Common myeloid progenitor, CD34-positive (primary cell): ENCODE measurements at regions not wholly inside any gene's neighbourhood (a gene's known extent, or its start where the extent isn't known, plus 50 kb on each side); places are given as distances from the start of the nearest gene placed in this dataset.

Source experiments
- CTCF ChIA-PET: fragments of 350-600 bp; sonication (Branson Sonifier 250); formaldehyde crosslinking; loops from one replicate; lab custom pipeline; 2021; ENCODE audit warnings: antibody characterized with exemption; lab: Charles Lee
- POLR2A ChIA-PET: fragments of 350-600 bp; sonication (Branson Sonifier 250); formaldehyde crosslinking; loops from one replicate; lab custom pipeline; 2021; ENCODE audit warnings: antibody characterized with exemption; lab: Charles Lee
- DNase-seq, 3 donors: peaks; one replicate each; pipeline versions ENCODE4 v3.0.0 to v3.0.0-alpha.2; 2013
- H3K27ac ChIP-seq, 2 experiments: 1 replicate in 1 of 2; 2 replicates in 1 of 2; pipeline ENCODE4 v1.7.0; 2013; ENCODE audit warnings: inconsistent platforms in 2 of 2, low read length in 2 of 2, mild to moderate bottlenecking in 2 of 2, low read depth in 1 of 2, moderate library complexity in 1 of 2; ENCODE audit not compliant: severe bottlenecking in 2 of 2, insufficient read depth in 1 of 2, poor library complexity in 1 of 2
- H3K27me3 ChIP-seq, 5 experiments: replicated peaks in 2 of 5; 1 replicate in 3 of 5; 2 replicates in 2 of 5; pipeline versions ENCODE4 v1.6.1 to v1.7.0; 2013; ENCODE audit warnings: low read length in 4 of 5, mild to moderate bottlenecking in 2 of 5, moderate library complexity in 2 of 5, inconsistent platforms in 1 of 5; ENCODE audit not compliant: insufficient read depth in 5 of 5, control insufficient read depth in 4 of 5
- H3K36me3 ChIP-seq, 4 experiments: 1 replicate in 2 of 4; 2 replicates in 2 of 4; pipeline versions ENCODE4 v1.6.1 to v1.7.0; 2013; ENCODE audit warnings: low read length in 3 of 4, control low read depth in 1 of 4, mild to moderate bottlenecking in 1 of 4; ENCODE audit not compliant: control insufficient read depth in 4 of 4, insufficient read depth in 4 of 4
- H3K4me1 ChIP-seq, 4 experiments: 1 replicate in 3 of 4; 2 replicates in 1 of 4; pipeline versions ENCODE4 v1.6.1 to v1.7.1; 2013; ENCODE audit warnings: low read length in 3 of 4, mild to moderate bottlenecking in 3 of 4, control low read depth in 1 of 4, inconsistent platforms in 1 of 4, moderate library complexity in 1 of 4; ENCODE audit not compliant: control insufficient read depth in 4 of 4, insufficient read depth in 4 of 4; ENCODE audit errors: control extremely low read depth in 1 of 4
- H3K4me3 ChIP-seq, 7 experiments: 1 replicate in 4 of 7; 2 replicates in 3 of 7; pipeline versions ENCODE4 v1.5.1 to v1.7.0; 2013; ENCODE audit warnings: mild to moderate bottlenecking in 7 of 7, low read length in 6 of 7, moderate library complexity in 6 of 7, inconsistent platforms in 2 of 7, low read depth in 2 of 7, control low read depth in 1 of 7; ENCODE audit not compliant: insufficient read depth in 4 of 7, control insufficient read depth in 1 of 7; ENCODE audit errors: extremely low read depth in 1 of 7
- H3K9me3 ChIP-seq, 5 experiments: 1 replicate in 4 of 5; 2 replicates in 1 of 5; pipeline versions ENCODE4 v1.6.1 to v1.7.1; 2013; ENCODE audit warnings: low read length in 4 of 5, mild to moderate bottlenecking in 2 of 5, inconsistent platforms in 1 of 5, low read depth in 1 of 5, moderate library complexity in 1 of 5; ENCODE audit not compliant: control insufficient read depth in 4 of 5, insufficient read depth in 2 of 5; ENCODE audit errors: control extremely low read depth in 1 of 5
- WGBS: methylation state at CpG from one replicate; pipeline ENCODE4 v1.1.5; 2013; ENCODE audit not compliant: insufficient coverage; 5-methylcytosine and 5-hydroxymethylcytosine counted together

DNA sequence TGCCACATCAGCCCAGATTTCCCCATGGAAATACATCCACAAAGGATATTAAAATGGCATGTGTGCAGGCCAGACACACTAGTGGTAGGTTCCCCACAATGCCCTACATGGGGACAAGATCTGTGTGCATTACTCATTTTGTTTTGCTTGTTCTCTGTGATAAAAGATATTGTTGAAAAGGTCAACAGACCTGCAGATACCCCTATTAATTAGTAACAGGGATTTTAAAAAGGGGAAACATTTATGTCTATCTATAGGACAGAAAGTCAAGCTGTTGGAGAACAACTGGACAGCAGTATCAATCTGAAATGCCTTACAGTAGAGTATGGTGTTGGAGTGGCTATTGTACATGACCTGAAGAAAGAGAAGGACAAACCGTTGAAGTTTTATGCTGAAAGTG is 596.0 kb upstream of the GRM7 start:
- Histone ChIP-seq H3K4me1 (no peaks in the 10 kb centered on the region), H3K27me3 (no peaks in the 10 kb centered on the region), H3K27ac (no peak overlapping the region), H3K4me3 (no peak overlapping the region), H3K9me3 (no peaks in the 10 kb centered on the region), H3K36me3 (no peaks in the 10 kb centered on the region)
- POLR2A ChIA-PET, result no interaction called here
- CTCF ChIA-PET, result no interaction called here
- no peak for DNase-seq
- no CpG with 5 or more reads among the region's 1 CpG for WGBS

DNA sequence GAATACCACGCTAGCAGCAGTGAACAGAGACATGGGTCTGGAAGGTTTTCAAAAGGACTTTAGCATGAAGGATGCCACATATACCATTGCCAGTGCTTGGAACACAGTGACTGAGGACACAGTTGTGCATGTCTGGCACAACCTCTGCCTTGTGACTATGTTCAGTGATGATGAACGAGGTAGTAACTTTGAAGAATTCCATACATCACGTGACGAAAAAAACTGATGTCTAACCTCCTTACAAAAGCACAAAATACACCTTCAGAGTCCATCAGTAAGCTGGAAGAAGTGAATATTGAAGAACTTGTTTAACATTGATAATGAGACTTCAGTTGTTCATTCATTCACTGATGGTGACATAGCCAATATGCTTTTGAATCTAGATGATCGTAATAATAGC is 594.8 kb upstream of the GRM7 start:
- ChIA-PET CTCF (no interaction called here), POLR2A (no interaction called here)
- Histone ChIP-seq H3K9me3 (no peaks in the 10 kb centered on the region), H3K27ac (no peak overlapping the region), H3K4me3 (no peak overlapping the region), H3K36me3 (no peaks in the 10 kb centered on the region), H3K27me3 (no peaks in the 10 kb centered on the region), H3K4me1 (no peaks in the 10 kb centered on the region)
- 100% methylated on average over 1 of the region's 5 CpGs for WGBS
- no peak for DNase-seq

DNA sequence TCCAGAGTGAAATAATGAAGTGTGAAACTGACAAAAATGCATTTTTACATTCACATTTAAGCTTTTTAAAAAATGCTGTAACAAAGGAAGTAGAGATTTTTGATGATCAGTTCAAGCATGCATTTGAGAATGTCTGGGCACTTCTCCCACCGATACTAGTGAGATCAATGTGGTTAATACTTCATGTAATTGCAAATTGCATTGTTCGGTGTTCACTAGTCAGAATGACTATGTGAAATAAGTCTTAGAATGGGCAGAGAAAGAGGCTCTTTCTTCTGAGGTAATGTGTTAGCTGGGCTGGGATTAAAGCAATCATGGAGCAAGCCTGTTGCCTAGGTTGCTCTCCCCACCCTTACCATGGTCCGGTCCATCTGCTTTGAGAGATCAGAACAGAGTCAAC is 587.0 kb upstream of the GRM7 start:
- DNase-seq, result no peak
- Histone ChIP-seq H3K9me3 (no peaks in the 10 kb centered on the region), H3K4me3 (no peak overlapping the region), H3K27ac (no peak overlapping the region), H3K36me3 (no peaks in the 10 kb centered on the region), H3K4me1 (no peaks in the 10 kb centered on the region), H3K27me3 (no peaks in the 10 kb centered on the region)
- WGBS, result 83% methylated on average over 3 of the region's 3 CpGs
- ChIA-PET CTCF (interaction anchor here (1.3 kb wide), 1 partner anchor 11 kb away, joined by 3 read pairs; no protein-coding TSS in a partner anchor), POLR2A (no interaction called here)

DNA sequence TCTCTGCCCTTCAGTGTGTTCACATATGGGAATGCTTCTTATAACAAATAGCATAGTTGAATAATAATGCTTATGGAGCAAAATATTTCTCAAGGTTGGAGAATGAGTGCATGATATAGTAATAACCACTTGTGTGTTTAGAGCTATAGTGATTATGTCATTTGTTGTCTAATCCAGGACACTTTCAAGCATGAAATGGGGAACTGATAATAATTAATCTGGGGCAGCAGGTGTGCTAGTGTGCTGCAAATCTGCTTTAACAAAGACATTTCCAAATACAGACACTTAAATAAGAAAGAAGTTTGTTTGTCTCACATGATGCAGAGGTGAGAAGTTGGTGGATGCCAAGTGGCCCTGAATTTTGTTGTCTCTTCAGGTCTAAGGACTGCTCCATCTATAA is 579.3 kb upstream of the GRM7 start:
- Histone ChIP-seq H3K4me3 (no peak overlapping the region), H3K9me3 (peaks cover 0 to 2% (median 0%) of the 10 kb centered on the region in 5 experiments), H3K27me3 (no peaks in the 10 kb centered on the region), H3K27ac (no peak overlapping the region), H3K4me1 (peaks cover 3 to 12% (median 8%) of the 10 kb centered on the region in 4 experiments), H3K36me3 (no peaks in the 10 kb centered on the region)
- DNase-seq, result peak in 1 of 3 donors; percentile 1
- CTCF ChIA-PET, result no interaction called here
- POLR2A ChIA-PET, result no interaction called here

DNA sequence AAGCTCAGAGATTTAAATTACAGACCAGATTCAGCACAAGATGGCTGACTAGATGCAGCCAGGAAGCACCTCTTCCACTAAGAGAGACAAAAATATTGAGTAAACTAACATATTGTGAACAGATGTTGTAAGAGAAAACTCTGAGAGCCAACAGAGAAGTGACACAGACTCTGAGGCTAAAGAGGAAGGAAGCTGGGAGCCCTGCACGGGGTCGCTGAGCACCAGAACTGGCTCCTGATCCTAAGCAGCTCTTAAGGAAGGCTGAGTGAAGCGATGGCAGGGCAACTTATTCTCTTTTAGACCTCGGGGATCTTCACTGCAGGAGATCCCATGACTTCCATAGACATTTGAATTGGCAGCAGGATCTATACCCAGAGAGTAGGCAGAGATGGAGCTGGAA is 578.0 kb upstream of the GRM7 start:
- peaks cover 3 to 12% (median 8%) of the 10 kb centered on the region in 4 experiments for H3K4me1 ChIP-seq
- no peaks in the 10 kb centered on the region for H3K27me3 ChIP-seq
- H3K27ac ChIP-seq, result no peak overlapping the region
- H3K36me3 ChIP-seq, result no peaks in the 10 kb centered on the region
- ChIA-PET CTCF (interaction anchor here (0.9 kb wide), 1 partner anchor 21 kb away, joined by 3 read pairs; no protein-coding TSS in a partner anchor), POLR2A (no interaction called here)
- peaks cover 0 to 2% (median 0%) of the 10 kb centered on the region in 5 experiments for H3K9me3 ChIP-seq
- 9% methylated on average over 4 of the region's 4 CpGs for WGBS
- peak in 2 of 3 donors; percentile 26 to 32 for DNase-seq
- H3K4me3 ChIP-seq, result peak overlapping the region in 1 of 7 experiments; percentile 12

DNA sequence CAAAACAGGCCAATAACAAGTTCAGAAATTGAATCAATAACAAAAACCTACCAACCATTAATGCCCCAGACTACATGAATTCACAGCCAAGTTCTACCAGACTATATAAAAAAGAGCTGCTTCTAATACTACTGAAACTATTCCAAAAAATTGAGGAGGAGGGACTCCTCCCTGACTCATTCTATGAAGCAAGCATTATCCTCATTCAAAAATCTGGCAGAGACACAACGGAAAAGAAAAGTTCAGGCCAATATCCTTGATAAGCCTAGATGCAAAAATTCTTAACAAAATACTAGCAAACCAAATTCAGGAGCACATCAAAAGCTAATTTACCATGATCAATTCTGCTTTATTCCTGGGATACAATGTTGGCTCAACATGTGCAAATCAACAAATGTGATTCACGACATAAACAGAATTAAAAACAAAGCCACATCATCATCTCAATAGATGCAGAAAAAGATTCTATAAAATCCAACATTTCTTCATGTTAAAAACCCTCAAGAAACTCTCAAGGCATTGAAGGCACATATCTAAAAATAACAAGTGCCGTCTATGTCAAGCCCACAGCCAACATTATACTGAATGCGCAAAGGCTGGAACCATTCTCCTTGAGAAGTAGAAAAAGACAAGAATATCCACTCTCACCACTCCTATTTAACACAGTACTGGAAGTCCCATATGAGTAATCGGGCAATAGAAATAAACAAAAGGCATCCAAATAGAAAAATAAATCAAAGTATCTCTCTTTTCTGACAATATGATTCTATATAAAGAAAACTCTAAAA is 573.6 kb upstream of the GRM7 start:
- Histone ChIP-seq H3K36me3 (no peaks in the 10 kb centered on the region), H3K27ac (no peak overlapping the region), H3K4me1 (peaks cover 3 to 10% (median 5%) of the 10 kb centered on the region in 4 experiments), H3K4me3 (no peak overlapping the region), H3K27me3 (no peaks in the 10 kb centered on the region), H3K9me3 (peaks cover 0 to 7% (median 2%) of the 10 kb centered on the region in 5 experiments)
- DNase-seq, result no peak
- 77% methylated on average over 2 of the region's 5 CpGs for WGBS
- CTCF ChIA-PET, result no interaction called here
- POLR2A ChIA-PET, result no interaction called here

DNA sequence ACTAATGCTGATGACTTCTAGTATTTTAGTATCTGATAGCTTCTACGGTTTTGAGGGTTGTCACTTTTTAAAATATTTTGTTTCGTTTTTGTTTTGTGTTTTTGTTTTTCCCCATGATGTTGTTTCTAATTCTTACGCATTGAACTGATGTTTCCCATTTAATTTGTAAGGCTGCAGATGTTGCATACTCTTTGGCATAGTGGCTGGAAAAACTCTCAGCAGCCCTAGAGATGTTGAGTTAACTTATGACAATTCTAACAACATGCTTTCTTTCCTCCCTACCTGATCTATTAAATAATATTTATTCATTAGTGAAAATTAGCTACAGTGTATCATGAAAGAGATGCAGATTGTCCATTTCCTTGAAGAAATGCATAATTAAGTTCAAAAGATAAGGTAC is 559.3 kb upstream of the GRM7 start:
- Histone ChIP-seq H3K27me3 (no peaks in the 10 kb centered on the region), H3K27ac (no peak overlapping the region), H3K36me3 (no peaks in the 10 kb centered on the region), H3K4me1 (no peaks in the 10 kb centered on the region), H3K4me3 (no peak overlapping the region), H3K9me3 (peaks cover 0 to 14% (median 5%) of the 10 kb centered on the region in 5 experiments)
- WGBS, result 100% methylated on average over 1 of the region's 3 CpGs
- CTCF ChIA-PET, result no interaction called here
- POLR2A ChIA-PET, result no interaction called here
- no peak for DNase-seq
